ENCODE measurements at regions not wholly inside any gene's neighbourhood (a gene's known extent, or its start where the extent isn't known, plus 50 kb on each side); places are given as distances from the start of the nearest gene placed in this dataset.
"Not testable (repeated sequence)": the region's sequence is repeated elsewhere in the genome, so short reads cannot be mapped to it uniquely, and the experiment has no call there.

- no peak for DNase-seq (ENCODE audit: low spot score)
- no peak for FAIRE-seq
Observed at GRCh38 chr2:2727876-2728511, 396.9 kb upstream of the MYT1L start.

DNA sequence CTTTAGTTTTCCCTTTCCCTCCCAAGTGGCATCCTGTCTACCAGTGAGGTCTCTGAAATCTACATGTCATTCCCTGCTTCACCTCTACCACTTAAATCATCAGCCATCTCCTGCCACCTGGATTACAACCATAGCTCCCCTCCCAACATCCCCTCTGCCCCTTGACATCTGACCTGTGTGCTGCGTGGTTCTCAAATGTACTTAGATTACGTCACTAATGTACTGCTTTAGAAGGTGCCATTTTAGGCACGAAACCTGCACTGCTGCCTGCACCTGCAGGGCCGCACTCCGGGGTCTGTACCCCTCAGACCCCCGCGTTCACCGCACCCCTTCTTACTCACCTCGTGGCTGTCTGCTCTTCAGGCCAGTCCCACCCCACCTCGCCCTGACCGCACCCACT is 395.1 kb upstream of the MYT1L start:
- DNase-seq (ENCODE audit: low spot score) (no peak), FAIRE-seq (no peak)

DNA sequence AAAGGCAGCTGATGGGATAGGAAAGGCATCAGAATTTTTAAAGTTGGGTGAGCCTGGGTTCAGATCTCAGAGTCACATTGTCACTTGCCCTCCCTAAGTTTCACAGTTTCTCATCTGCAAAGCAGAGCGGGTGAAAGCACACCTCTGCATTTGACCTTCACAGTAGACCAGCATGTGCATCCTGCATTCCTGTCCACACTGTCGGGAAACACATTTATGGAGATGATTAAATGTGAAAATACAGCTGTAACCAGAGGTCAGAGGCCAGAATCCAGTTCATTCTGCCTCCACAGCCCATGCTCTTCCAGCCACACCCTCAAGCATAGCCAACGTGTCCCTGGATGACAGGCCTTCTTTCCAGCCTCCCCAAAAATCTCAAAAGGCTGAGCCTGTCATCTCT is 392.0 kb upstream of the MYT1L start:
- no peak for FAIRE-seq

DNA sequence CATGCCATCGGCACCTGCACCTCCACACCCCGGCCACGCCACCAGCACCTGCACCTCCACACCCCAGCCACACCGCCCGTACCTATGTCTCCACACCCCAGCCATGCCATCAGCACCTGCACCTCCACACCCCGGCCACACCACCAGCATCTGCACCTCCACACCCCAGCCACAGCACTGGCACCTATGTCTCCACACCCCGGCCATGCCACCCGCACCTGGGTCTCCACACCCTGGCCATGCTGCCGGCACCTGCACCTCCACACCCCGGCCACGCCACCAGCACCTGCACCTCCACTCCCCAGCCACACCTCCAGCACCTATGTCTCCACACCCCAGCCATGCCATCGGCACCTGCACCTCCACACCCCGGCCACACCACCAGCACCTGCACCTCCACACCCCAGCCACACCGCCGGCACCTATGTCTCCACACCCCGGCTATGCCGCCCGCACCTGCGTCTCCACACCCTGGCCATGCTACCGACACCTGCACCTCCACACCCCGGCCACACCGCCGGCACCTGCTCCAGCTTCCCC is 390.3 kb upstream of the MYT1L start:
- FAIRE-seq (no peak), DNase-seq (ENCODE audit: low spot score) (no peak)

More for the DNA sequence above, 392.0 kb upstream of the MYT1L start:
- DNase-seq (ENCODE audit: low spot score) = no peak

- FAIRE-seq; DNase-seq (ENCODE audit: low spot score): not testable (repeated sequence)
Observed at GRCh38 chr2:2720806-2721205, 389.7 kb upstream of the MYT1L start.

DNA sequence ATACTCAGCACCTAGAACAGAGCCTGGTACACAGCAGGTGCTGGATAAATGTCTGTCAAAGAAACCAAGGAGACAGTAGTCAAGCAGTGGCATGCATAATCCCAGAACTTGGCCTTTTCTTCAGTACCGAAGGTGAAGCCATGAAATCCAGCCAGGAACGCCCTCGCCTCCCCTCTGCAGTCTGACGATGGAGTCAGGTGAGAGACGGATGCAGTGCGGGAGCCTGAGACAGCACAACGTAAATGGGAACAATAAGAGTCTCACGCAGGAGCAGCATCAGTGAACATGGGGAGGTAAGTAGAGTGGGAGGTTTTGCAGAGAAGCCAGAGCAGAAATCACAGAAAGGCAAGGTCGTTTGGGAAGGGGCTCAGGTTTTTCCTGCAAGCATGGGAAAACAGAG is 389.3 kb upstream of the MYT1L start:
- no peak for DNase-seq (ENCODE audit: low spot score)
- FAIRE-seq = no peak

DNA sequence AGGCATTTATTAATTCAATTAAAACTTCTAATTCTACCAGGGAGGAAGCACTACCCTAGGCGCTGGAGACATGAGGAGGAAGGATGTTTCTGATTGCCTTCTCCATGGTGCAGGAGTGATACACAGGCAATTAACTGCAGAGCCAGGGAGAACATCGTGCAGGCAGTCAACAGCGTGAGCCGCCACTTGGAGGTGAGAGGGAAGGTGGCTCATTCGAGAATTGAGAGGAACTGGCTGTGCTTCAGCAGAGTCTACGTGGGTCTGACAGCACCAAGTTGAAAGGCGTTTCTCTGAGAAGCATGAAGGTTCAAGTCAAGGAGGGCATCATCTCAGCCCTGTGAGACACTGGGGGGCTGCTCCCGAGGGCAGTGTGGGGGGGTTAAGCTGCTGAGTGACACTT is 388.7 kb upstream of the MYT1L start:
- FAIRE-seq (no peak), DNase-seq (ENCODE audit: low spot score) (no peak)

DNA sequence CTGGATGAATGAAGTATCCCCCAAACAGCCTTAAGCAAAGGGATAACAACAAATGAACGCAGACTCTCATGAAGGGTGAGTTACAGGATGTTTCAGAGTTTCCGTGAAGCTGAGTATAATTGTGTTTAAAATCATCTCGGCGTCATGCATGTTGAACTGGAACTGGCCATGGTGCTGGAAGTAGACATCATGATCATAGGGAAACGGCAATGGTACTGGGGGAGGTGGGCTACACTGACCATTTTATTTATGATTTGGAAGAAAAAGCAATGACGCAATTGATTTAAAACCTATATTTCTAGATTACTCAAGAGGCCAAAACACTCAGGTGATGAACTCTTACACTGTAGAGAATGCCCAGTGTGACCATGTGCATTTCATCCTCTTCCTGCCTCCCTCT is 387.9 kb upstream of the MYT1L start:
- DNase-seq (ENCODE audit: low spot score) (no peak), FAIRE-seq (no peak)

DNA sequence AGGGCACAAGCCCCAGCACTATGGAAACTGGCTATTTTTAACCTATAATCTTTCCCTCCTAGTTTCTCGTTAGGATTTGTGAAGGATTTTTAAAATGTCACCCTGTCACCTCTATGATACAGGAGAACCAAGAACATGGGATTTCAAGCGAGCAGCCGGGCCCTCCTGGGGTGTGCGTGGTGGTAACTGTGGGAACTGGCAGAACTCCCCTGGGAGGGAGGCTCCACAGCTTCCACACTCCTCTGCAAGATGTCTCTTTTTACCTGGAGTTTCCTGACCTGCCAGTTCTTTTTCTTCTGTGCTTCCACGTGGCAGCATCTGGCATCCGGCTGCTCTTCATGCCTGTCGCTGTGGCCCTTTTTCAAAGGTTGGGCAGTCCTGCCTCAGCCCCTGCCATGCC is 386.3 kb upstream of the MYT1L start:
- no peak for FAIRE-seq
- DNase-seq (ENCODE audit: low spot score) = no peak

GRCh38 chr2:2716771-2717170 is 385.7 kb upstream of the MYT1L start:
- DNase-seq (ENCODE audit: low spot score) (no peak), FAIRE-seq (no peak)

- no peak for DNase-seq (ENCODE audit: low spot score)
- FAIRE-seq = no peak
Observed at GRCh38 chr2:2715036-2715818, 384.2 kb upstream of the MYT1L start.

DNA sequence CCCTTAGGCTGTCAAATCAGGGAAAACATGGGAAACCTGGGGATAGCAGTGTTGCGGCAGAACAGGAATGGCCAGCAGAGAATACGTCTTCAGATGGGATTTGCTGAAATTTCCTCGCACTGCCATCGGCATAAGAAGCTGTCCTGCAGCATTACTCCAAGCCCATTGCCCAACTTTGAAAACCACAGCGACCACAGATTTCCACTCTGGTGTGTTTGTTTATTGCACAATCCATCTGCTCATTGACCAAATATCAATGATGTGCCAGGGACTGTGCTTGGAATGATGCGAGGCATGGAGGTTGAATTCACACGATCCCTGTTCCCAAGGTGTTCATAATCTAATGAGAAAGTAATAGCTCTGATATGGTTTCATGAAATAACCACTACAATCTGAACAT is 383.3 kb upstream of the MYT1L start:
- DNase-seq (ENCODE audit: low spot score) (no peak), FAIRE-seq (no peak)

DNA sequence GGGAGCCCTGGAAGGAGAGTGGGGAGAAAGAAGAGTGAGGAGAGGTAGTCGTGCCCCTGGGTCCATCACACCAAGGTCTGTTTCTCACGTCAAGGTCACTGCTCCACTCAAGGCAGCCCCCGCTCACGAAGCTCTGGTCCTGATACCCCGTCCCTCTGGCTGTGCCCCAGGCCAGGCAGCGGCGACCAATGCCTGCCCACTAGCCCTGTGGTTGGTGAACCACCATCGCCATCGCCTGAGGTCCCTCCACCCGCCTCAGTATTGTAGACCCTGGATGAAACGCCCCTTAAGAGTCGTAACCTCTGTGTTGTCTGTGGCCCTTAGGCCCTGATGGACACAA is 378.3 kb upstream of the MYT1L start:
- FAIRE-seq = no peak
- DNase-seq (ENCODE audit: low spot score) = no peak

DNA sequence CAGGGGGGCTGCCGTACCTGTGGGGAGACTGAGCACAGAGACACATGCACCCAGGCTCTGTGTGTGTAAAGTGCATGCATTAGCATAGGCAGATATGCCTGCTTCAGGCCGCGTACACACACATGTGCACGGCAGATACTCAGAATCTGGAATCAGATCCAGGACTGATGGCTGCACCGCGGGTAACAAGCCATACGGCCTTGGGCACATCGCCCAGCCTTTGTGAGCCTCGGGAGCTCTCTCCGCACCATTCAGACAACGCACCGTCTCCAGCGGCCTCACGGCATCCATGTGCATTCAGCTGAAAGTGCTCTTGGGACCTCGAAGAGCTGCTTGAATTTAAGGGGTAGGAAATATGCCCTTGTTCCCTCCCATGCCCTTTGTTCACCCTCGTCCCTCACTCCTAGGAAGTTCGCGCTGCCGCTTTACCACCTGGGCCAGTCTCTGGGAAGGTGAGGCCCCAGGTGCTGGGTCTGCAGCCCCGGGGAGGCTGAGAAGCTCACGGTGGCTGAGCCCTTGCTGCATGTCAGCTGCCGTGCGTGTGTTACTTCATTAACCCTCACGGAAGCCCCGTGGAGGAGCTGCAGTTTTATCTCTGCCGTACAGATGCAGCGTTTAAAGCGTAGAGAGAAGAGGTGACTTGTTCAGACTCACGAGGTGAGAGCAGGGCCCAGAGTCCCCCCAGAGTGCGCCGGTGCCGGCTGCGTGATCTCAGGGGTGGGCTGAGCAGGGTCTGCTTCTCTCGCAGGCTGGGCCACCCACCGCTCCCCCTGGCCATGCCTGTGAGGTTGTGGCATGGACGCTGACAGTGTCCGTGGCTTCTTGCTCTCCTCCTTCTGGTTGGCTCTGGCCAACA is 377.7 kb upstream of the MYT1L start:
- DNase-seq (ENCODE audit: low spot score) (no peak), FAIRE-seq (no peak)

DNA sequence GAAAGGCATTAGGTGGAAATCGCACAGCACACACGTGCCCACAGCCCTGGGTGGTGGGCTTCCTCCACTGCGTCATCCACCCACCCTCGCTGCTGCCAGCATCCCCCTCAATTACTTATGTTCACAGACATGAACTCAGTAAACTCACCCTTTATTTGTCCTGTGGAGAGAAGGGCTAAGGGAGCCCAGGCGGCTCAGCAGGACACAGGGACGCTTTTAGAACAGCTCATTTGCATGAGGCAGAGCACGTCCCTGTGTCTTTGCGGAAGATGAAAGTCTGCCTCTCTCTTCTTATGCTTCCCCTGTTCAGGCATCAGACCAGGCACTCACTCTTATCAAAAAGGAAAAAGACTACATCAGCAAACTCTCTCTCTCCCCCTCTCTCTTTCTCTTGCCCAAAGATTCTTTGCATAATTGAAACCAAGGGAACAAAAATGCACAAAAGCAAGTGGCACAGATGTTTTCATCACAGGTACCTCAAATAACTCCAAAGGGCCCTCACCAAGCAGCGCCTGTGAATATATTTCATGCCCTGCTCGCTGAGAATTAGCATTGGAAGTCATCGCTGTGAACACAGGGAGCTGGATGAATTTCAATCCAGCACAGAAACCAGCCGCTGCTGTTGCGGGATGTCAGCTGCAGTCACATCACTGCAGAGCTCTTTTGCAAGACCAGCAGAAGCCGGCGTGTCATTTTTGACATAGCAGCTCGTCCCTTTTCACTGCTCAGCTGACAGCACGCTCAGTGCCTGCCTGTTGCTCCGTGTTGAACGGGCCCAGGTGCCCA is 376.3 kb upstream of the MYT1L start:
- FAIRE-seq (no peak), DNase-seq (ENCODE audit: low spot score) (no peak)

DNA sequence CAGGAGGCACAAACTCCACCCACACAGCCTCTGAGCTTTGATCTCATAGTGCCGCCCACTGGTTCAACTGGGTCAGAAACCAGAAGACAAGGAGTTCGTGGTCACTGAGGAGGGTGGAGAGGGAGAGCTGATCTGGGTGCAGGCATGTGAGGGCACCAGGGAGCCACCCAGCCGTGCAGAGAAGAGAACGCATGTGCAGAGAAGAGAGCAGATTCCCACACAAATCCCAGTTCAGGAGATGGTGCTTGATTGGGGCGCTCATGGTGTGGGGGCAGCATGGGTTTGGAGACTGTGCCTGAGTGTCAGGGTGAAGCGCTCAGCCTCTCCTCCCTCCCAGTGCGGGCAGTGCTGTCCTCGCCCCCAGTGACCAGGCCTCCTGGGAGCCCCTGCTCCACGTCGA is 375.2 kb upstream of the MYT1L start:
- no peak for FAIRE-seq
- DNase-seq (ENCODE audit: low spot score) = no peak

GRCh38 chr2:2705871-2706270 is 374.8 kb upstream of the MYT1L start:
- FAIRE-seq (no peak), DNase-seq (ENCODE audit: low spot score) (no peak)

DNA sequence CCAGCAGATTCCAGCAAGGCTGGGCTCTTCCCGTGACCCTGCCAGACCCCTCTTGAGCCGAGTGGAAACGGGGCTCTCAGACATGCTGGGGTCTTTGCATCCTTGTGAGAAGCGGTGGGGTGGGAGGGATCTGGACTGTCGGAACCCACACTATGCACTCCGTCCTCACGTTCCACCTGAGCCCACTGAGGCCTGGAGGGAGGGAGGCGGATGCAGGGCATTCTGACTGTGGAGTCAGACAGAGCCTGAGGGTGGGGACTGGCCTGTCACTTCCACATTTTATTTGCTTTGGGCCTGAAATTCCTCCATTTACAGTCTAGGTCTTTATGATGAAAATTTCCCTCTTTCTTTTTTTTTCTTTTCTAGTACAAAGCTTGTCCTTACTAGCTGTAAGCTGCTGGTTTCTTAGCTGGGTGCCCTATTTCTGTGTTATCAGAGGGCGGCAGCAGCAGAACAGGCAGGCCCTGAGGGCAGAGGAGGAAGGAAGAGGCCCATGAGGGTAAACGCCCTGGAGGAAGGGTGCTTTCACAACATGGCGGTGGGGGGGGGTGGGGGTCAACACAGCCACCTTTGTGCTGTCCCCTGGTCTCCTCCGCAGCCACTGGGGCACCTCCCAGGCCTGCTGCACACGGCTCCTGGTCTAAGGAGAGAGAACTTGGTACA is 373.5 kb upstream of the MYT1L start:
- DNase-seq (ENCODE audit: low spot score) (no peak), FAIRE-seq (no peak)

GRCh38 chr2:2703762-2704427 is 372.8 kb upstream of the MYT1L start:
- FAIRE-seq (no peak), DNase-seq (ENCODE audit: low spot score) (no peak)

DNA sequence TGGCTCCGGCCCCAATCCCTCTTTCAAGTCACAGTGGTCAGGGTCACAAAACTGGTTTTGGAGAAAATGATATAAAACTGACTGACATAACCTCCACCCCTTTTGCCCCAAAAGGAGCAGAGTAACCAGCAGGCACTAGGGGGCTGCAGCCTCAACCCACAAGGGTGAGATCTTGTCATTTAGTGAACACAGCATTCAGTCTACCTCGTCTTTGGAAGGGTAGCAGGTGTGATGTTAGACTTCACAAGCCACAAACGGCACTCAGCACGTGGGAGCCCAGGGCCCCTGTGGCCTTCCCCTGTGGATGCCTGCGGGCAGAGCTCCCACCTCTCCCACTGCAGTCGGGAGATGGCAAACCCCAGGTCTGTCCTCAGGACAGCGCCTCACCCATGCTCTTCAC is 372.1 kb upstream of the MYT1L start:
- no peak for FAIRE-seq

More for the DNA sequence above, 372.1 kb upstream of the MYT1L start:
- no peak for DNase-seq (ENCODE audit: low spot score)

All from RCC 7860 (cell line).